Embryonic facial prominence (tissue), 1 donor: ENCODE measurements at regions not wholly inside any gene's neighbourhood (a gene's known extent, or its start where the extent isn't known, plus 50 kb on each side); places are given as distances from the start of the nearest gene placed in this dataset.
"Not testable (repeated sequence)": the region's sequence is repeated elsewhere in the genome, so short reads cannot be mapped to it uniquely, and the experiment has no call there.

Experiments
- DNase-seq: peaks from one replicate; pipeline ENCODE4 v3.0.0-alpha.2; 2016; ENCODE audit errors: extremely low spot score

GRCh38 chr9:102398205-102398604 is 596.9 kb upstream of the CYLC2 start:
- no peak for DNase-seq

GRCh38 chr9:102385620-102386019 is 609.5 kb upstream of the CYLC2 start:
- not testable (repeated sequence) for DNase-seq

GRCh38 chr9:102362470-102363132 is 624.2 kb upstream of the GRIN3A start:
- DNase-seq = no peak

- no peak for DNase-seq
Observed at GRCh38 chr9:102360846-102361245, 622.4 kb upstream of the GRIN3A start.

GRCh38 chr9:102355982-102356381 is 617.5 kb upstream of the GRIN3A start:
- no peak for DNase-seq

- DNase-seq = no peak
Observed at GRCh38 chr9:102354041-102354440, 615.6 kb upstream of the GRIN3A start.

- not testable (repeated sequence) for DNase-seq
Observed at GRCh38 chr9:102337471-102337870, 599.0 kb upstream of the GRIN3A start.

GRCh38 chr9:102309379-102309778 is 570.9 kb upstream of the GRIN3A start:
- no peak for DNase-seq

GRCh38 chr9:102295188-102295587 is 556.7 kb upstream of the GRIN3A start:
- DNase-seq = no peak

GRCh38 chr9:102273952-102274351 is 535.5 kb upstream of the GRIN3A start:
- DNase-seq = no peak

- no peak for DNase-seq
Observed at GRCh38 chr9:102253099-102253498, 514.7 kb upstream of the GRIN3A start.

GRCh38 chr9:102244916-102245315 is 506.5 kb upstream of the GRIN3A start:
- no peak for DNase-seq

GRCh38 chr9:102237520-102237919 is 499.1 kb upstream of the GRIN3A start:
- DNase-seq = no peak

- DNase-seq = no peak
Observed at GRCh38 chr9:102237094-102237493, 498.6 kb upstream of the GRIN3A start.

GRCh38 chr9:102227416-102227815 is 489.0 kb upstream of the GRIN3A start:
- not testable (repeated sequence) for DNase-seq

GRCh38 chr9:102225841-102226441 is 487.5 kb upstream of the GRIN3A start:
- DNase-seq = no peak

GRCh38 chr9:102223320-102224136 is 485.1 kb upstream of the GRIN3A start:
- DNase-seq = not testable (repeated sequence)

GRCh38 chr9:102209176-102209575 is 470.7 kb upstream of the GRIN3A start:
- no peak for DNase-seq

GRCh38 chr9:102206432-102206831 is 468.0 kb upstream of the GRIN3A start:
- DNase-seq = no peak

- no peak for DNase-seq
Observed at GRCh38 chr9:102205251-102205650, 466.8 kb upstream of the GRIN3A start.

- DNase-seq = no peak
Observed at GRCh38 chr9:102202126-102202525, 463.7 kb upstream of the GRIN3A start.

- no peak for DNase-seq
Observed at GRCh38 chr9:102185962-102186361, 447.5 kb upstream of the GRIN3A start.

- no peak for DNase-seq
Observed at GRCh38 chr9:102185371-102185770, 446.9 kb upstream of the GRIN3A start.
